ENCODE measurements at regions not wholly inside any gene's neighbourhood (a gene's known extent, or its start where the extent isn't known, plus 50 kb on each side); places are given as distances from the start of the nearest gene placed in this dataset.

DNA sequence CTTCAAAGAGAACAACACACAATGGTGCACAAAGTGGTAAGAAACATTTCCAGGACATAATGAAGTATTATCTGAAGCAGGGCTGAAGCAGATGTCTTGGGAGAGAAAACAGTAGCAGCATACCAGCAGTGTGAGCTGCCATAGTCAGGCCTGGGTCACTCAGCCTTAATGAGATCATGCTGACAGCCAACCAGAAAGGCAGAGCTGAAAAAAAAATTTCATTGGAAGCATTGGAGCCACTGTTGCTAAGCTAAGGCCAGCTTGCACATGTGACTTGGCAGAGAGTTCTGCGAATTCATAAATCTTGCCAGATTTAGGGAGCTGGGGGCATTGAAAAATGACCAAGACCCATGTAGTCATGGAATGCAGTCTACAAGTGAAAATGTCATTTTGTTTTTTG, 444.0 kb upstream of the PITX2 start:
- CTCF ChIA-PET (ENCODE audit: partially characterized antibody): no interaction called here
- TF ChIP-seq POLR2A (IDR thresholded peaks at IDR 0.05; ENCODE audit: control extremely low read depth in 1 of 2, low read depth in 2 of 2, low read length in 2 of 2) (no peak), MAFK (IDR thresholded peaks at IDR 0.05; ENCODE audit: low read depth, low read length) (no peak), TAF7 (optimal IDR thresholded peaks at IDR 0.05; ENCODE audit: borderline replicate concordance, low read depth, low read length) (no peak), SP1 (IDR thresholded peaks at IDR 0.05; ENCODE audit: low read depth, low read length) (no peak), CHD2 (IDR thresholded peaks at IDR 0.05; ENCODE audit: low read length) (no peak), CHD1 (IDR thresholded peaks at IDR 0.05; ENCODE audit: low read depth, low read length) (no peak), SP4 (IDR thresholded peaks at IDR 0.05; ENCODE audit: low read length) (no peak), BCL11A (IDR thresholded peaks at IDR 0.05; ENCODE audit: low read depth in 2 of 2, low read length in 2 of 2) (no peak), POLR2AphosphoS5 (IDR thresholded peaks at IDR 0.05; ENCODE audit: low read depth, low read length) (no peak), HDAC2 (IDR thresholded peaks at IDR 0.05; ENCODE audit: borderline replicate concordance in 1 of 2, low read depth in 2 of 2, low read length in 2 of 2) (no peak), JUND (IDR thresholded peaks at IDR 0.05; ENCODE audit: low read length) (no peak)
- TF ChIP-seq, protein P1, sequence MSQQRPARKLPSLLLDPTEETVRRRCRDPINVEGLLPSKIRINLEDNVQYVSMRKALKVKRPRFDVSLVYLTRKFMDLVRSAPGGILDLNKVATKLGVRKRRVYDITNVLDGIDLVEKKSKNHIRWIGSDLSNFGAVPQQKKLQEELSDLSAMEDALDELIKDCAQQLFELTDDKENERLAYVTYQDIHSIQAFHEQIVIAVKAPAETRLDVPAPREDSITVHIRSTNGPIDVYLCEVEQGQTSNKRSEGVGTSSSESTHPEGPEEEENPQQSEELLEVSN (IDR thresholded peaks at IDR 0.05): no peak

More for the DNA sequence above, 444.0 kb upstream of the PITX2 start:
- no peaks in the 10 kb centered on the region for H3K79me2 ChIP-seq (ENCODE audit: control insufficient read depth in 1 of 2, insufficient read depth in 2 of 2, low read length in 2 of 2)
- no peak overlapping the region for H2BK12ac ChIP-seq (ENCODE audit: low read depth, low read length)
- no peaks in the 10 kb centered on the region for H3K27me3 ChIP-seq (replicated peaks in 1 of 4; ENCODE audit: control insufficient read depth in 3 of 4, extremely low read depth in 1 of 4, insufficient read depth in 3 of 4, low read length in 3 of 4)
- H2BK20ac ChIP-seq (ENCODE audit: low read length): no peak overlapping the region
- H3K18ac ChIP-seq (ENCODE audit: extremely low read depth, low read length): no peak overlapping the region
- H3K23me2 ChIP-seq (ENCODE audit: low read depth, low read length): no peaks in the 10 kb centered on the region
- H4K8ac ChIP-seq (ENCODE audit: extremely low read depth, insufficient read depth, low read length): no peak overlapping the region
- H3K23ac ChIP-seq (ENCODE audit: insufficient read length): no peak overlapping the region
- no peak overlapping the region for H3K56ac ChIP-seq (replicated peaks; ENCODE audit: insufficient read length, low read depth, low read length)
- H3K4me2 ChIP-seq (ENCODE audit: insufficient read depth in 1 of 2, low read depth in 2 of 2, low read length in 2 of 2): no peak overlapping the region
- POLR2A ChIA-PET (ENCODE audit: partially characterized antibody): no interaction called here
- H3K36me3 ChIP-seq (ENCODE audit: control insufficient read depth in 2 of 4, insufficient read depth in 4 of 4, low read length in 3 of 4): no peaks in the 10 kb centered on the region
- no peak overlapping the region for H3K9ac ChIP-seq (replicated peaks in 1 of 4; ENCODE audit: extremely low read depth in 1 of 4, low read depth in 3 of 4, low read length in 3 of 4)
- no peak overlapping the region for H3K4ac ChIP-seq (replicated peaks; ENCODE audit: insufficient read length, low read depth, low read length)
- H3K4me3 ChIP-seq (ENCODE audit: extremely low read depth in 1 of 4, insufficient read depth in 2 of 4, low read depth in 3 of 4, low read length in 4 of 4): no peak overlapping the region
- WGBS, 2 experiments (ENCODE audit: extremely low coverage in 1 of 2, insufficient coverage in 1 of 2, insufficient read length in 1 of 2, insufficient replicate concordance in 2 of 2, low coverage in 1 of 2, low lambda C conversion rate in 2 of 2, missing lambda C conversion rate in 1 of 2): 100% methylated on average over 1 of the region's 1 CpG; no CpG with 5 or more reads in 1 of the 2 experiments
- DNase-seq (ENCODE audit: low read depth in 1 of 2, low spot score in 2 of 2) (no peak), FAIRE-seq (no peak)
- peaks cover 0 to 6% (median 3%) of the 10 kb centered on the region in 4 experiments; a peak in 2 of 7 replicates for H3K4me1 ChIP-seq (replicated peaks in 1 of 4; ENCODE audit: control insufficient read depth in 3 of 4, insufficient read depth in 4 of 4, low read length in 3 of 4)
- no peak overlapping the region for H4K5ac ChIP-seq (ENCODE audit: insufficient read length, low read depth, low read length)
- no peak overlapping the region for H3K27ac ChIP-seq (ENCODE audit: low read depth, low read length)
- no peak overlapping the region for H2BK120ac ChIP-seq (replicated peaks; ENCODE audit: low read depth, low read length)
- no peak overlapping the region for H2BK5ac ChIP-seq (ENCODE audit: low read depth, low read length)
- no peak overlapping the region for H2AFZ ChIP-seq (ENCODE audit: low read length)
- H2BK15ac ChIP-seq (ENCODE audit: low read length): no peak overlapping the region
- no peaks in the 10 kb centered on the region for H4K20me1 ChIP-seq (replicated peaks in 1 of 2; ENCODE audit: control insufficient read depth in 1 of 2, insufficient read depth in 2 of 2, low read length in 2 of 2)
- no peaks in the 10 kb centered on the region for H3K9me3 ChIP-seq (ENCODE audit: insufficient read depth in 2 of 2, low read depth in 1 of 2, low read length in 1 of 2)
- no peak overlapping the region for H4K91ac ChIP-seq (replicated peaks; ENCODE audit: insufficient read length, low read length)
- no peak overlapping the region for H2AK5ac ChIP-seq (ENCODE audit: low read depth, low read length)
- H3K14ac ChIP-seq (ENCODE audit: insufficient read length): no peak overlapping the region
- H3K79me1 ChIP-seq (ENCODE audit: low read depth, low read length): no peaks in the 10 kb centered on the region
